ENCODE measurements at regions not wholly inside any gene's neighbourhood (a gene's known extent, or its start where the extent isn't known, plus 50 kb on each side); places are given as distances from the start of the nearest gene placed in this dataset.

GRCh38 chr3:83934192-83935021, 1024.4 kb upstream of the CADM2 start:
- ATAC-seq (no peak), DNase-seq (no peak)
- WGBS (ENCODE audit: insufficient coverage), result 74% methylated on average over 4 of the region's 4 CpGs
- Histone ChIP-seq H3K27ac (ENCODE audit: low read length) (no peak overlapping the region), H3K4me1 (ENCODE audit: control insufficient read depth, insufficient read depth, low read length) (no peaks in the 10 kb centered on the region), H3K9me3 (ENCODE audit: control insufficient read depth, insufficient read depth, low read length) (peaks cover 9% of the 10 kb centered on the region), H3K36me3 (ENCODE audit: control insufficient read depth, insufficient read depth, low read length) (no peaks in the 10 kb centered on the region), H3K4me3 (ENCODE audit: low read length) (no peak overlapping the region), H3K27me3 (ENCODE audit: control insufficient read depth, insufficient read depth, low read length) (no peaks in the 10 kb centered on the region)
- Mint-ChIP-seq H3K4me3 (no peak overlapping the region), H3K27ac (no peak overlapping the region), H3K27me3 (ENCODE audit: low read depth in 2 of 2) (no peaks in the 10 kb centered on the region), H3K4me1 (no peaks in the 10 kb centered on the region), H3K9me3 (peaks cover 15 to 36% of the 10 kb centered on the region in 2 donors), H3K36me3 (peaks cover 29% of the 10 kb centered on the region)
- intact Hi-C loops (cut with micrococcal nuclease), result no loop called here
- TF ChIP-seq, protein P1, sequence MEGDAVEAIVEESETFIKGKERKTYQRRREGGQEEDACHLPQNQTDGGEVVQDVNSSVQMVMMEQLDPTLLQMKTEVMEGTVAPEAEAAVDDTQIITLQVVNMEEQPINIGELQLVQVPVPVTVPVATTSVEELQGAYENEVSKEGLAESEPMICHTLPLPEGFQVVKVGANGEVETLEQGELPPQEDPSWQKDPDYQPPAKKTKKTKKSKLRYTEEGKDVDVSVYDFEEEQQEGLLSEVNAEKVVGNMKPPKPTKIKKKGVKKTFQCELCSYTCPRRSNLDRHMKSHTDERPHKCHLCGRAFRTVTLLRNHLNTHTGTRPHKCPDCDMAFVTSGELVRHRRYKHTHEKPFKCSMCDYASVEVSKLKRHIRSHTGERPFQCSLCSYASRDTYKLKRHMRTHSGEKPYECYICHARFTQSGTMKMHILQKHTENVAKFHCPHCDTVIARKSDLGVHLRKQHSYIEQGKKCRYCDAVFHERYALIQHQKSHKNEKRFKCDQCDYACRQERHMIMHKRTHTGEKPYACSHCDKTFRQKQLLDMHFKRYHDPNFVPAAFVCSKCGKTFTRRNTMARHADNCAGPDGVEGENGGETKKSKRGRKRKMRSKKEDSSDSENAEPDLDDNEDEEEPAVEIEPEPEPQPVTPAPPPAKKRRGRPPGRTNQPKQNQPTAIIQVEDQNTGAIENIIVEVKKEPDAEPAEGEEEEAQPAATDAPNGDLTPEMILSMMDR (IDR thresholded peaks at IDR 0.05), result no peak

DNA sequence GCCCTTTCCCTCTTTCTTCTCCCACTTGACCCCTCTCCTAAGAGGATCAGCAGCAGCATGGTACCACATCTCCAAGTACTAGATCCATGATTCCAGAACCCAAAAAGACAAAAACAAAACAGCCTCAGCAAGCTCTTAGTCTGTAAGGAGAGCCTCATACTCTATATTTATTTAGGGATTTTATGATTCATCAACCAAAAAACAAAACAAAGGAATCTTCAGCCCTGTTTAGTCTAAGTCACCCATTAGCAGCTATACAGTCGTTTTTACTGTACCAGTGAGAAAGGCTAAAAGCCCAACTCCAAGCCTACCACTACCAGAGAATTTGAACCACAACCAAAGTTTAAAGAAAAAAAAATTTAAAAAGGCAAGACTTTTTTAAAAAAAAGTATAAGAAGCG, 1020.3 kb upstream of the CADM2 start:
- no peaks in the 10 kb centered on the region for H3K4me1 Mint-ChIP-seq
- intact Hi-C loops (cut with micrococcal nuclease), result no loop called here
- H3K36me3 ChIP-seq (ENCODE audit: control insufficient read depth, insufficient read depth, low read length), result no peaks in the 10 kb centered on the region
- no peaks in the 10 kb centered on the region for H3K4me1 ChIP-seq (ENCODE audit: control insufficient read depth, insufficient read depth, low read length)
- no peaks in the 10 kb centered on the region for H3K27me3 ChIP-seq (ENCODE audit: control insufficient read depth, insufficient read depth, low read length)
- DNase-seq (no peak), ATAC-seq (no peak)
- H3K36me3 Mint-ChIP-seq, result peaks cover 23% of the 10 kb centered on the region
- H3K4me3 Mint-ChIP-seq, result no peak overlapping the region
- no peak overlapping the region for H3K4me3 ChIP-seq (ENCODE audit: low read length)
- no peaks in the 10 kb centered on the region for H3K27me3 Mint-ChIP-seq (ENCODE audit: low read depth in 2 of 2)
- H3K27ac ChIP-seq (ENCODE audit: low read length), result no peak overlapping the region
- H3K9me3 Mint-ChIP-seq, result peaks cover 12 to 30% of the 10 kb centered on the region in 2 donors
- TF ChIP-seq, protein P1 (IDR thresholded peaks at IDR 0.05), result no peak
- no peak overlapping the region for H3K27ac Mint-ChIP-seq
- peaks cover 14% of the 10 kb centered on the region for H3K9me3 ChIP-seq (ENCODE audit: control insufficient read depth, insufficient read depth, low read length)
- 86% methylated on average over 2 of the region's 2 CpGs for WGBS (ENCODE audit: insufficient coverage)

DNA sequence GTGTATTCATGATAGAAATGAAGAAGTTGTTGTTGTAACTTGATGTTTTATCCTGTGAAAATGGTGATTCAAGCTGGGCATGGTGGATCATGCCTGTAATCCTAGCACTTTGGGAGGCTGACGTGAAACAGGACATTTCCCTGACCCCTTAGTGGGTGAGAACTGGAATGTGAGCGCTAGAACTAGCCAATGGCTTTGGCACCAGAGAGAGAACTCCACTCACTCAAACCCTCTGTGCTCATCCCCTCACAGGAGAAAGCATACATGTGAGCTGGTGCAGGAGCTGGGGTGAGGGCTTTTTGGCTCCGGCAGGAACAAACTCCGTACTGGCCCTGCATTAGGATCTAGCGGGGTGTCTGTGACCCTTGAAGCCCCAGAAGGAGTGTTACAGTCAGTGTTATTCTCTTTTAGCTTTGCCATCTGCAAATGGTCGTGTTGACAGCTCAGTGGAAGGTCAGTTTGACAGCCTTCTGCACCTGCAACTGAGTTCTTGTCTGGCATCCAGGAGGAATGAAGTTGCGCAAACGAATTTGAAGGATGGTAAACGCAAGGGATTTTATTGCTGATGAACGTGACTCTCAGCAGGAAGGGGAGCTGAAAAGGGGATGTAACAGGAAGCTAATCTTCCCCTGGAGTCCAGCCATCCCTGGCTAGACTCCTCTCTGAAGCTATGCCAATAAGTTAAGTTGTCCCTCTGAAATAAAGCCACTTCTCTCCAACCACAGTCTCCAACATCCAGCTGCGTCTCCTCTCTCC, 1016.6 kb upstream of the CADM2 start:
- H3K4me1 ChIP-seq (ENCODE audit: control insufficient read depth, insufficient read depth, low read length), result no peaks in the 10 kb centered on the region

More for the DNA sequence above, 1016.6 kb upstream of the CADM2 start:
- H3K9me3 ChIP-seq (ENCODE audit: control insufficient read depth, insufficient read depth, low read length), result peaks cover 12% of the 10 kb centered on the region
- 78% methylated on average over 10 of the region's 11 CpGs for WGBS (ENCODE audit: insufficient coverage)
- H3K27ac ChIP-seq (ENCODE audit: low read length), result no peak overlapping the region
- no peak overlapping the region for H3K4me3 Mint-ChIP-seq
- H3K27ac Mint-ChIP-seq, result no peak overlapping the region
- H3K27me3 Mint-ChIP-seq (ENCODE audit: low read depth in 2 of 2), result no peaks in the 10 kb centered on the region
- no peaks in the 10 kb centered on the region for H3K27me3 ChIP-seq (ENCODE audit: control insufficient read depth, insufficient read depth, low read length)
- intact Hi-C loops (cut with micrococcal nuclease), result no loop called here
- TF ChIP-seq, protein P1 (IDR thresholded peaks at IDR 0.05), result no peak
- H3K9me3 Mint-ChIP-seq, result peaks cover 17 to 25% of the 10 kb centered on the region in 2 donors
- H3K4me3 ChIP-seq (ENCODE audit: low read length), result no peak overlapping the region
- no peaks in the 10 kb centered on the region for H3K4me1 Mint-ChIP-seq
- H3K36me3 Mint-ChIP-seq, result peaks cover 11% of the 10 kb centered on the region
- DNase-seq, result no peak
- no peaks in the 10 kb centered on the region for H3K36me3 ChIP-seq (ENCODE audit: control insufficient read depth, insufficient read depth, low read length)
- no peak for ATAC-seq

All from natural killer cell (primary cell).